Upper lobe of left lung (tissue), 4 donors: ENCODE measurements at regions not wholly inside any gene's neighbourhood (a gene's known extent, or its start where the extent isn't known, plus 50 kb on each side); places are given as distances from the start of the nearest gene placed in this dataset.

Experiments used
- EP300 ChIP-seq, 4 donors: sonication (generic); formaldehyde crosslinking; IDR thresholded peaks; one replicate each; pipeline ENCODE4 v1.5.1; 2017; ENCODE audit warnings: antibody characterized with exemption in 4 of 4, control low read depth in 2 of 4
- POLR2A ChIP-seq, 4 donors: fragments of 450-650 bp; IDR thresholded peaks; one replicate each; pipeline ENCODE4 v1.5.1; 2016 to 2017; ENCODE audit warnings: antibody characterized with exemption in 4 of 4, mild to moderate bottlenecking in 2 of 4
- POLR2AphosphoS5 ChIP-seq, 2 donors: sonication (generic); formaldehyde crosslinking; IDR thresholded peaks; one replicate each; pipeline ENCODE4 v1.5.1; 2017; ENCODE audit warnings: antibody characterized with exemption in 2 of 2
- TF ChIP-seq, protein P1 (sequence below), 6 experiments: fragments of 450-650 bp in 4 of 6; fragments of 200-600 bp in 2 of 6; sonication (generic) in 2 of 6; IDR thresholded peaks; one replicate each; pipeline ENCODE4 v1.5.1; 2016 to 2019; ENCODE audit warnings: antibody characterized with exemption in 6 of 6

DNA sequence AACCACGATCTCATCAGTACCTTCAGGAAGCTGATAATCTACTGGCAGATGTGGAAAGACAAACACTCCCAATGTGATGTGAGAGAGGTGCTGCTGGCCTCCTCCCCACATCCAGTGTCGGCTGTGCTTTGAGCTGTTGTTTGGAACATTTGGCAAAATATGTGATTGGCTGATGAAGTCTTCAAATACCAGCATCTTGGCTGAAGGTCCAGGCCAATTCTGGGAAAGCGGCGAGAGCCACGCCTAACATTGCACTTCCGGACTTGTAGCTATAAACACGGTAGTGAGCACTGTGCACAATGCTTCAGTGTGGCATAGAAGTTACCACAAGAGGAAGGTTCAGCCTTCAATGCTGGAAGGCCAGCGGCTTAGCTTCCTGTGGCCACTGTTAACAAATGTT, 198.8 kb downstream of the DCDC2C start:
- TF ChIP-seq, protein P1, sequence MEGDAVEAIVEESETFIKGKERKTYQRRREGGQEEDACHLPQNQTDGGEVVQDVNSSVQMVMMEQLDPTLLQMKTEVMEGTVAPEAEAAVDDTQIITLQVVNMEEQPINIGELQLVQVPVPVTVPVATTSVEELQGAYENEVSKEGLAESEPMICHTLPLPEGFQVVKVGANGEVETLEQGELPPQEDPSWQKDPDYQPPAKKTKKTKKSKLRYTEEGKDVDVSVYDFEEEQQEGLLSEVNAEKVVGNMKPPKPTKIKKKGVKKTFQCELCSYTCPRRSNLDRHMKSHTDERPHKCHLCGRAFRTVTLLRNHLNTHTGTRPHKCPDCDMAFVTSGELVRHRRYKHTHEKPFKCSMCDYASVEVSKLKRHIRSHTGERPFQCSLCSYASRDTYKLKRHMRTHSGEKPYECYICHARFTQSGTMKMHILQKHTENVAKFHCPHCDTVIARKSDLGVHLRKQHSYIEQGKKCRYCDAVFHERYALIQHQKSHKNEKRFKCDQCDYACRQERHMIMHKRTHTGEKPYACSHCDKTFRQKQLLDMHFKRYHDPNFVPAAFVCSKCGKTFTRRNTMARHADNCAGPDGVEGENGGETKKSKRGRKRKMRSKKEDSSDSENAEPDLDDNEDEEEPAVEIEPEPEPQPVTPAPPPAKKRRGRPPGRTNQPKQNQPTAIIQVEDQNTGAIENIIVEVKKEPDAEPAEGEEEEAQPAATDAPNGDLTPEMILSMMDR (IDR thresholded peaks at IDR 0.05): no peak
- TF ChIP-seq POLR2A (IDR thresholded peaks at IDR 0.05): no peak
- peak in 2 of 4 donors; percentile 30 to 65 for TF ChIP-seq EP300 (IDR thresholded peaks at IDR 0.05)
- peak; percentile 61 to 72 for TF ChIP-seq POLR2AphosphoS5 (IDR thresholded peaks at IDR 0.05)
